Mesodermal cell (in vitro differentiated cells): ENCODE measurements at regions not wholly inside any gene's neighbourhood (a gene's known extent, or its start where the extent isn't known, plus 50 kb on each side); places are given as distances from the start of the nearest gene placed in this dataset.
"Not testable (repeated sequence)": the region's sequence is repeated elsewhere in the genome, so short reads cannot be mapped to it uniquely, and the experiment has no call there.

ENCODE experiments used
- H3K27ac ChIP-seq: 2 replicates; pipeline ENCODE4 v1.7.0; 2013; ENCODE audit warnings: mild to moderate bottlenecking, low read depth, low read length, moderate library complexity; ENCODE audit not compliant: severe bottlenecking
- H3K36me3 ChIP-seq: 2 replicates; pipeline ENCODE4 v1.7.1; 2013; ENCODE audit warnings: mild to moderate bottlenecking, low read length, moderate library complexity; ENCODE audit not compliant: control insufficient read depth, insufficient read depth
- H3K4me1 ChIP-seq: one replicate; pipeline ENCODE4 v1.7.1; 2013; ENCODE audit warnings: mild to moderate bottlenecking, low read length; ENCODE audit not compliant: insufficient read depth, control insufficient read depth, poor library complexity, severe bottlenecking
- H3K4me3 ChIP-seq: 2 replicates; pipeline ENCODE4 v1.7.0; 2013; ENCODE audit warnings: low read length, control low read depth, mild to moderate bottlenecking; ENCODE audit not compliant: insufficient read depth, poor library complexity, severe bottlenecking; ENCODE audit errors: extremely low read depth
- H3K9me3 ChIP-seq: 2 replicates; pipeline ENCODE4 v1.7.1; 2013; ENCODE audit warnings: mild to moderate bottlenecking, low read length, moderate library complexity; ENCODE audit not compliant: control insufficient read depth
- WGBS, 2 experiments: methylation state at CpG; one replicate each; pipeline ENCODE4 v1.1.5; 2013; ENCODE audit warnings: missing lambda C conversion rate in 2 of 2; ENCODE audit not compliant: insufficient coverage in 2 of 2; 5-methylcytosine and 5-hydroxymethylcytosine counted together

DNA sequence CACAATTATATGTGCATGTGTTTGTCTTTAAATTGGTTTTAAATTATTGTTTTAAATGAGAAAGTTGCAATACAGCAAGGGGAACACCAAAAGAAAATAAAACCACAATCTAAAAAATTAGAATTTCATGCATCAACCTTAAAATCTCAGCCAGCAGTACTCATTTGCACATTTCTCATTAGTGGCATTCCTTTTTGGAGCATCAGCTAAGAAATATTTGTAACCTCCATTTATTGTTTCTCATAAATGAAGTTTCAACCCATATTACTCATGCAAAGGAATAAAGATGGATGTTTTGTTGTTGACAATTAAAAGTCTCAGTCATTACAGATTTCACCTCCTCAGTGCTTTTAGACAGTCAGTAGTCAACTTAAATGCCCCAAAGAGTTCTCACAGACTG, 160.1 kb downstream of the TBX15 start:
- H3K4me3 ChIP-seq, result no peak overlapping the region
- H3K27ac ChIP-seq, result no peak overlapping the region

DNA sequence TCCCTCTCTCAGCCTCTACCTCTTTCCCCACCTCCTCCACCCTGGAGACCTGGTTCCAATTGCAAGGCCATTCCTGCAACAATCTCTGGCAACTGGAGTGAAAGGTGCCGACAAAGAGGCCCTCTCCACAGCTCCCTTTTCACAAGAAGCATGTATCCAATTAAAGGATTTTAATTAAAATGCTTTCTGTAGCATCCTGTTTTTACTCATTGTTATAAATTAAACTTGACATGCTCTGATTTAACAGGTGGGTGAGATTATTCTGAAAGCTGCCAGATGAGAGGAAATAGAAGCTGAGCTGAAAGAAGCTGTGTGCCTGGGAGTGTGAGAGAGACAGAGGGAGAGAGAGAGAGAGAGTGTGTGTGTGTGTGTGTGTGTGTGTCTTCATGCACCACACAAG, 160.5 kb downstream of the TBX15 start:
- no peak overlapping the region for H3K27ac ChIP-seq
- WGBS, 2 experiments, result 80% methylated on average over 1 of the region's 1 CpG; no CpG with 5 or more reads in 1 of the 2 experiments
- no peaks in the 10 kb centered on the region for H3K4me1 ChIP-seq
- no peaks in the 10 kb centered on the region for H3K36me3 ChIP-seq
- peaks cover 9% of the 10 kb centered on the region for H3K9me3 ChIP-seq
- no peak overlapping the region for H3K4me3 ChIP-seq

More for the DNA sequence above, 160.1 kb downstream of the TBX15 start:
- peaks cover 9% of the 10 kb centered on the region for H3K9me3 ChIP-seq
- no peaks in the 10 kb centered on the region for H3K4me1 ChIP-seq
- H3K36me3 ChIP-seq, result no peaks in the 10 kb centered on the region

DNA sequence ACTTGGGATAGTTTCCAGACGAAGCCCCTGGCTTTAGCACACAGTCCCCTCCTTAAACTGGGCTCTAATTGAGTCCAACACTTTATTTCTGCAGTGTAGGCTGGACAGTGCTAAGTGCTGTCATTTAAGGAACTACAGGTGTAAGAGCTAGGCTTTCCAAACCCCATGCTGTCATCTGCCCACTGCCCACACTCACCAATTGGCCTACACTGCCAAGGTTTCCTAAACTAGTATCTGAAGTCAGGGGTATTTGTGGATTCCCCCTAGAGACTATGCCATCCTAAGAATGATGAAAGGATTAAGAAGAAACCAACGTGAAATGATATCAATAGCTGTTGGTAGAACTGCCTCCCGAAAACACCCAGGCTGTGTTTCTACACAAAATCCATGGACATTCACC, 160.9 kb downstream of the TBX15 start:
- Histone ChIP-seq H3K9me3 (peaks cover 9% of the 10 kb centered on the region), H3K27ac (no peak overlapping the region), H3K36me3 (no peaks in the 10 kb centered on the region), H3K4me3 (no peak overlapping the region), H3K4me1 (no peaks in the 10 kb centered on the region)
- 85 to 100% methylated on average over 2 to 3 of the region's 3 CpGs for WGBS, 2 experiments

DNA sequence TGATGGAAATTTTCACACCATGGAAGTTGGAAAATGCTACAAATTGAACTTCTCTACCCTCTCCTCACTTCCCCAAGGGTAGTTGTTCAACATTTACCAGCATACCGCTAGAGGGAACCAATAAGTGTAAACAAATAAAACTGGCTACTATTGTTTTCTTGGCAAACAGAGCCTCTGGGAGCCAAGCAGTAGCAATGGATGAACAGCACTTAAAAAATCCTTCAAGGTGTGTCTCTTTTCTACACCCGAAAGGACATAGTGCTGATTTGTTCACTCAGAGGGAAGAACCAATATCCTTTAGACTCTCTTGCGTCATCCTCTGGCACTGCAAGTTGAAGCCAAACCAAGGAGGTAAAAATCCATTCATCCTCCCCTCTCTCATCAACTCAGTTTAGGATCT, 161.5 kb downstream of the TBX15 start:
- H3K27ac ChIP-seq, result no peak overlapping the region
- no peak overlapping the region for H3K4me3 ChIP-seq
- H3K4me1 ChIP-seq, result no peaks in the 10 kb centered on the region
- H3K9me3 ChIP-seq, result peaks cover 9% of the 10 kb centered on the region
- H3K36me3 ChIP-seq, result no peaks in the 10 kb centered on the region
- 70 to 87% methylated on average over 2 to 3 of the region's 3 CpGs for WGBS, 2 experiments

DNA sequence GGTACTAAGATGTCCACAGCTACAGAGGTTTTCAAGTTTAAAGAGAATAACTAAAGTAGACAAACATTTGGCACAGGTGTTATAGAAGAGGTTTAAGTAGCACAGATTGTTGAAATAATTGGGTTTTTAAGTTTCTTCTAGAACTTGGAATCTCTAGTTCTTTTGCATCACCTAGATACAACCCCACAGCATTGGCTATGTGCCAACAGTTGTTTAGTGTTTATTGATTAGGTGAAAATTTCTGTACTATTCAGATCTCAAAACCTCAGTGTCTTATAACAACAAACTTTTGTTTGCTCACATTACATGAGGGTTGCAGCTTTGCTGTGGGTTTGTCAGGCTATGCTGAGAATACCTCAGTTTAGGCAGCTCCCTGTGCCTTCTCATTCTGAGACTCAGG, 162.5 kb downstream of the TBX15 start:
- Histone ChIP-seq H3K4me3 (no peak overlapping the region), H3K27ac (no peak overlapping the region), H3K9me3 (peaks cover 1% of the 10 kb centered on the region), H3K4me1 (no peaks in the 10 kb centered on the region), H3K36me3 (no peaks in the 10 kb centered on the region)

DNA sequence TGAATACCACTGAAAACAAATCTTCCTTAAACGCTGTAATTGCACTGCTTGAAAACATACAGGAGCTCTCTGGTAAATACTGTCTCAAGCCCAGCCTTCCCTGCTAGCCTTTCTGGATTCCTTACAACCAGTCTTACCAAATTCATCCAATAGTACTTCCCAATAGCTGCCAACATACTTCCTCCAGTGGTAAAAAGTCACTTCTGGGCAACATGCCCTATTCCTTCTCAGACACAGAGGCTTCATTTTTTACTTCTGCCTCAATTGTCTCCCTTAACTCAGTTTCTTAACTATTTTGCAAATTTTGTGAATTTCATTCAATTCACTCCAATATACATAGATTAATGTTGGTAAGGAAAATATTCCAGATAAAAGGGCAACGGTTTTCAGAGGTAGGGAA, 166.3 kb downstream of the TBX15 start:
- Histone ChIP-seq H3K4me1 (no peaks in the 10 kb centered on the region), H3K27ac (no peak overlapping the region), H3K9me3 (no peaks in the 10 kb centered on the region), H3K4me3 (no peak overlapping the region), H3K36me3 (no peaks in the 10 kb centered on the region)
- 55 to 80% methylated on average over 2 of the region's 2 CpGs for WGBS, 2 experiments

DNA sequence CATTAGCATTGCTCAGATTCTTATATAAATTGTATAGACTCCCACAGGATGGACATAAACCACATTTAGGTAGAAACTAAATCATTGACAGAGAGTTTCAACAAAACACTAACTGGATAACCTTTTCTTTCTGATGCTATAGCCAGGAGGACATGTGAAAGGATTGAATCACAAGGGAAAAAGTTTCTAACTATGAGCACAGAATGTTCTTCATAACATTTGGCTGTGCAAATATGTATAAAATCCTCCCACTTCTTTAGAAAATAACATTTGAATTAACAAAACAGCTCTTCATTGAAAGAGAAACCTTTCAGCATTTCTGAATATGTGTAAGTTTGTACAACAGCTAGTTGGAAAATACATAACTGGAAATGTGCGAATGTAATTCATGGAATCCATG, 167.3 kb downstream of the TBX15 start:
- no peak overlapping the region for H3K4me3 ChIP-seq
- WGBS, 2 experiments, result 70 to 92% methylated on average over 1 of the region's 1 CpG
- no peaks in the 10 kb centered on the region for H3K4me1 ChIP-seq
- H3K36me3 ChIP-seq, result no peaks in the 10 kb centered on the region
- no peaks in the 10 kb centered on the region for H3K9me3 ChIP-seq
- H3K27ac ChIP-seq, result no peak overlapping the region

DNA sequence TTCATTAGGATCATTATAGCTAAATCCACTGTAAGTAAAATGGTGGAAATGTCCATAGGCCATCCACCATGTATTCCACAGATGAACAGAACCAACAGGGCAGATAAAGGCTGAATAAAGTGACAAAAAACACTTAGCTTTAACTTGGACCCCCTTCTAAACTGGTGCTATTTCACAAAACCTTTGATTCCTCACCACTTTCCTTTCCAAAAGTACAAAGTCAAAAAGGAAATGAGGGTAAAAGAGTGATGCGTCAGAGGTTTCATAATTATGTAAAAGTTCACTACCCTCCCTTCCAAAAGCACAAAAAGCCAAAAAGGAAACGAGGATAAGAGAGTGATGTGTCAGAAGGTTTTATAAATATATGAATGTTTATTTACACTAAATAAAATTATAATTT, 172.2 kb downstream of the TBX15 start:
- no CpG with 5 or more reads among the region's 2 CpGs for WGBS, 2 experiments
- Histone ChIP-seq H3K4me3 (no peak overlapping the region), H3K27ac (no peak overlapping the region)

DNA sequence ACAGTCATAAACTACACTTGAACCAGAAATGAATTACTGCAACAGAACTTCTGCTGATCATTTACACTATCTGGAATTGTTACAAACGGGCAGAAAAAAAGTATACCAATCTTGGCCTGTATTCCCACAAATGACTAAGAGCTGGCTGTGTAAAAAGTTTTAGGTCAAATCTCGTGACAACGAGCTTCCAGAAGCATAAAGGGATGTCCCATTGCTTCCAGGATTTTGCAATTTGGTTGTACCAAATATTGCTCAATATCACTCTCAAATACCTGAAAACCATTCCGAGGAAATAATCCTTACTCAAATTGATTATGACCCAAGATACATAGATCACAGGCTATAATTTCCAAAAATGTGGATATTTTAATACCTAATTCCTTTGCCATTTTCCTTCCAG, 175.6 kb downstream of the TBX15 start:
- H3K4me3 ChIP-seq, result no peak overlapping the region
- no peaks in the 10 kb centered on the region for H3K36me3 ChIP-seq
- 84 to 100% methylated on average over 2 to 4 of the region's 4 CpGs for WGBS, 2 experiments
- H3K4me1 ChIP-seq, result no peaks in the 10 kb centered on the region
- H3K27ac ChIP-seq, result no peak overlapping the region
- no peaks in the 10 kb centered on the region for H3K9me3 ChIP-seq

More for the DNA sequence above, 172.2 kb downstream of the TBX15 start:
- H3K4me1 ChIP-seq, result no peaks in the 10 kb centered on the region
- no peaks in the 10 kb centered on the region for H3K36me3 ChIP-seq
- H3K9me3 ChIP-seq, result no peaks in the 10 kb centered on the region

DNA sequence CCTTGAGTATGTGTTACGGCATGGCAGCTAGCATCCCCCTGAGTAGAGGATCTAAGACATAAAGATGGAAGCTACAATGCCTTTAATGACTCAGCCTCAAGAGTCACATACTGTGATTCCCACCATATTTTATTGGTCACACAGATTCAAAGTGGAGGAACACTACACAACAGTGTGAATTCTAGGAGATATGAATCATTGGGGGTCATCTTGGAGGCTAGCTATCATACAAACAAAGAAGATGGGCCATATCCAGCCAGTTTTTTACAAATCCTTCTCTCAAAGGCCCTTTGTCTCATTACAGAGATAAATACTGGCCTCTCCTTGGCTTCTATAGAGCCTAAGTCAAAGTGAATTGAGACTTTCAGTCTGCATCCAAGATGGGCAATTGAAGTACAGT, 177.0 kb downstream of the TBX15 start:
- H3K9me3 ChIP-seq, result no peaks in the 10 kb centered on the region
- no peaks in the 10 kb centered on the region for H3K36me3 ChIP-seq
- no CpG with 5 or more reads among the region's 1 CpG for WGBS, 2 experiments
- H3K4me3 ChIP-seq, result no peak overlapping the region
- H3K4me1 ChIP-seq, result no peaks in the 10 kb centered on the region
- no peak overlapping the region for H3K27ac ChIP-seq

DNA sequence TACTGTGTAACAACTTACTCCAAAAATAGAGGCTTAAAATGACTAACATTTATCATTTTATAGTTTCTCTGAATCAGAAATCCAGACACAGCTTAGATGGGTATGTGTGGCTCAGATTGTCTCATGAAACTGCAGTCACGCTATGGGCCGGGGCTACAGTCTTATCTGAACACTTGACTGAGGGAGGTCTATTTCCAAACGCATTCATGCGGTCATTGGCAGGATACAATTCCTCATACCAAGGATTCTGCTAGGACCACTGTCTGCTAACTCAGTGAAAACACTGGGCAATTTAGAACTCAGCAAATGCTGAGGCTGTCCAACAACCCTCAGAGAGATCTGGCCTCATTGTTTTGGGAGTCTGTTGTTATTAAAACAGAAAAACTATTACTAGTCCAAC, 178.6 kb downstream of the TBX15 start:
- no peak overlapping the region for H3K27ac ChIP-seq
- no peaks in the 10 kb centered on the region for H3K4me1 ChIP-seq

DNA sequence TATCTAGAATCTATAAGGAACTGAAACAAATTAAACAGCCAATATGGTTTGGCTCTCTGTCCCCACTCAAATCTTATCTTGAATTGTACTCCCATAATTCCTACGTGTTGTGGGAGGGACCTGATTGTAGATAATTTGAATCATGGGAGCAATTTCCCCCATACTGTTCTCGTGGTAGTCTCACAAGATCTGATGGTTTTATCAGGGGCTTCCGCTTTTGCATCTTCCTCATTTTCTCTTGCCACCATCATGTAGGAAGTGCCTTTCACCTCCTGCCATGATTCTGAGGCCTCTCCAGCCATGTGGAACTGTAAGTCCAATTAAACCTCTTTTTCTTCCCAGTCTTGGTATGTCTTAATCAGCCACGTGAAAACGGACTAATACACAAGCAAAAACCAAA, 185.0 kb downstream of the TBX15 start:
- not testable (repeated sequence) for H3K9me3 ChIP-seq, H3K4me1 ChIP-seq
- WGBS, 2 experiments, result 75 to 96% methylated on average over 3 to 4 of the region's 5 CpGs

More for the DNA sequence above, 178.6 kb downstream of the TBX15 start:
- whole genome bisulfite sequencing, 2 experiments, result 94% methylated on average over 2 to 4 of the region's 4 CpGs
- no peaks in the 10 kb centered on the region for H3K36me3 ChIP-seq
- no peaks in the 10 kb centered on the region for H3K9me3 ChIP-seq
- H3K4me3 ChIP-seq, result no peak overlapping the region

More for the DNA sequence above, 185.0 kb downstream of the TBX15 start:
- H3K36me3 ChIP-seq, H3K27ac ChIP-seq, H3K4me3 ChIP-seq: not testable (repeated sequence)
